ENCODE measurements at regions not wholly inside any gene's neighbourhood (a gene's known extent, or its start where the extent isn't known, plus 50 kb on each side); places are given as distances from the start of the nearest gene placed in this dataset.

DNA sequence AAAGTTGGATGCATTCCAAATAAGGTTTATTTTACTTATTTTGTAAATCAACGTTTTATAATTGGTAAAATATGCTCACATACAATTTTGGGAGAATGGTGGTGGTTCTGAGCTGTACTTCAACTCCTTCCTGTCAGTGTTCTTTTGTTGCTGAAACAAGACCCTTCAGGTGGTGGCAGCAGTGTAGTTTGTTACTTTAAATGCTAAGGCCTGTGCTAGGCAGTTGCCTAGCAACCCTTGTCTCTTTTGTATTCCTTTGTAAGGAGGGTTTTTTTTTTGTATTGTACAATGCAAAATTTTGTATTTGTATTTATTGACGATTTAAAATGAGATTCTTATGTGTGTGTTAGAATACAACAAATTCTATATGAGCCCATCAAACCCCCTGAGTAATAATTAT is 166.0 kb upstream of the FAM98A start:
- no peak overlapping the region for H3K4me3 Mint-ChIP-seq (ENCODE audit: unreplicated experiment)

DNA sequence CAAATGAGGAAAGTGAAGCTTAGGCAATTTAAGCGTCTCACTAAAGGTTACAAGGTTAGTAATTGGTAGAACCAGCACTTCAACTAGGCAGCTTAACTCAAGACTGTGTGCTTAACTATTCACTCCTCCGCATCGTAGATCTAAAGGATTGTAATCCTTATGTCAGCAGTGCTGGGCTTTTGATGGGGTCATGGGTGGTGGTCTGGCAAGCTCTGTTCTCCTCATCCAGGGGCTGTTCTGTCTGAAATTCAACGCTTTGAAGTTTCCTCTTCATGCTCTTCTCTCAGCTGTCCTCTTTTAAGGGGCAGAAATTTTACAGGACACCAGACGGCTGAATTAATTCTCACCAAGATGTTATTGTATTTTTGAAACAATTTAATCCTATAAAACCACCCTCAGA is 165.5 kb upstream of the FAM98A start:
- DNase-seq: no peak
- Mint-ChIP-seq H3K27me3 (ENCODE audit: insufficient read depth, unreplicated experiment) (peaks cover 2% of the 10 kb centered on the region), H3K9me3 (ENCODE audit: unreplicated experiment) (peaks cover 9% of the 10 kb centered on the region), H3K4me1 (ENCODE audit: low read depth, unreplicated experiment) (no peaks in the 10 kb centered on the region), H3K36me3 (ENCODE audit: insufficient read depth, unreplicated experiment) (no peaks in the 10 kb centered on the region), H3K27ac (ENCODE audit: unreplicated experiment) (no peak overlapping the region), H3K4me3 (ENCODE audit: unreplicated experiment) (no peak overlapping the region)
- no TSS peak for BruUV-seq (replicated peaks)
- intact Hi-C loops (cut with micrococcal nuclease; ENCODE audit: unreplicated experiment): no loop called here
- Histone ChIP-seq H3K4me1 (no peaks in the 10 kb centered on the region), H3K9me3 (no peaks in the 10 kb centered on the region), H3K4me3 (ENCODE audit: low read depth, low read length) (no peak overlapping the region), H3K27me3 (replicated peaks; ENCODE audit: control insufficient read depth, insufficient read depth, low read length) (no peaks in the 10 kb centered on the region), H3K36me3 (ENCODE audit: control insufficient read depth, insufficient read depth, low read length) (no peaks in the 10 kb centered on the region)
- POLR2A ChIA-PET: no interaction called here
- CTCF ChIA-PET: no interaction called here
- TF ChIP-seq, protein P1, sequence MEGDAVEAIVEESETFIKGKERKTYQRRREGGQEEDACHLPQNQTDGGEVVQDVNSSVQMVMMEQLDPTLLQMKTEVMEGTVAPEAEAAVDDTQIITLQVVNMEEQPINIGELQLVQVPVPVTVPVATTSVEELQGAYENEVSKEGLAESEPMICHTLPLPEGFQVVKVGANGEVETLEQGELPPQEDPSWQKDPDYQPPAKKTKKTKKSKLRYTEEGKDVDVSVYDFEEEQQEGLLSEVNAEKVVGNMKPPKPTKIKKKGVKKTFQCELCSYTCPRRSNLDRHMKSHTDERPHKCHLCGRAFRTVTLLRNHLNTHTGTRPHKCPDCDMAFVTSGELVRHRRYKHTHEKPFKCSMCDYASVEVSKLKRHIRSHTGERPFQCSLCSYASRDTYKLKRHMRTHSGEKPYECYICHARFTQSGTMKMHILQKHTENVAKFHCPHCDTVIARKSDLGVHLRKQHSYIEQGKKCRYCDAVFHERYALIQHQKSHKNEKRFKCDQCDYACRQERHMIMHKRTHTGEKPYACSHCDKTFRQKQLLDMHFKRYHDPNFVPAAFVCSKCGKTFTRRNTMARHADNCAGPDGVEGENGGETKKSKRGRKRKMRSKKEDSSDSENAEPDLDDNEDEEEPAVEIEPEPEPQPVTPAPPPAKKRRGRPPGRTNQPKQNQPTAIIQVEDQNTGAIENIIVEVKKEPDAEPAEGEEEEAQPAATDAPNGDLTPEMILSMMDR (IDR thresholded peaks at IDR 0.05; ENCODE audit: insufficient read depth in 1 of 2, low read depth in 1 of 2, low read length in 1 of 2, severe bottlenecking in 1 of 2, unreplicated experiment in 1 of 2): no peak

More for the DNA sequence above, 166.0 kb upstream of the FAM98A start:
- H3K27me3 Mint-ChIP-seq (ENCODE audit: insufficient read depth, unreplicated experiment): peaks cover 5% of the 10 kb centered on the region
- H3K4me1 Mint-ChIP-seq (ENCODE audit: low read depth, unreplicated experiment): no peaks in the 10 kb centered on the region
- Histone ChIP-seq H3K9me3 (no peaks in the 10 kb centered on the region), H3K4me3 (ENCODE audit: low read depth, low read length) (no peak overlapping the region), H3K4me1 (no peaks in the 10 kb centered on the region), H3K27me3 (replicated peaks; ENCODE audit: control insufficient read depth, insufficient read depth, low read length) (no peaks in the 10 kb centered on the region), H3K36me3 (ENCODE audit: control insufficient read depth, insufficient read depth, low read length) (no peaks in the 10 kb centered on the region)
- no peaks in the 10 kb centered on the region for H3K36me3 Mint-ChIP-seq (ENCODE audit: insufficient read depth, unreplicated experiment)
- peaks cover 9% of the 10 kb centered on the region for H3K9me3 Mint-ChIP-seq (ENCODE audit: unreplicated experiment)
- H3K27ac Mint-ChIP-seq (ENCODE audit: unreplicated experiment): no peak overlapping the region
- TF ChIP-seq, protein P1 (IDR thresholded peaks at IDR 0.05; ENCODE audit: insufficient read depth in 1 of 2, low read depth in 1 of 2, low read length in 1 of 2, severe bottlenecking in 1 of 2, unreplicated experiment in 1 of 2): no peak
- ChIA-PET CTCF (no interaction called here), POLR2A (no interaction called here)
- no TSS peak for BruUV-seq (replicated peaks)
- DNase-seq: no peak
- intact Hi-C loops (cut with micrococcal nuclease; ENCODE audit: unreplicated experiment): no loop called here

DNA sequence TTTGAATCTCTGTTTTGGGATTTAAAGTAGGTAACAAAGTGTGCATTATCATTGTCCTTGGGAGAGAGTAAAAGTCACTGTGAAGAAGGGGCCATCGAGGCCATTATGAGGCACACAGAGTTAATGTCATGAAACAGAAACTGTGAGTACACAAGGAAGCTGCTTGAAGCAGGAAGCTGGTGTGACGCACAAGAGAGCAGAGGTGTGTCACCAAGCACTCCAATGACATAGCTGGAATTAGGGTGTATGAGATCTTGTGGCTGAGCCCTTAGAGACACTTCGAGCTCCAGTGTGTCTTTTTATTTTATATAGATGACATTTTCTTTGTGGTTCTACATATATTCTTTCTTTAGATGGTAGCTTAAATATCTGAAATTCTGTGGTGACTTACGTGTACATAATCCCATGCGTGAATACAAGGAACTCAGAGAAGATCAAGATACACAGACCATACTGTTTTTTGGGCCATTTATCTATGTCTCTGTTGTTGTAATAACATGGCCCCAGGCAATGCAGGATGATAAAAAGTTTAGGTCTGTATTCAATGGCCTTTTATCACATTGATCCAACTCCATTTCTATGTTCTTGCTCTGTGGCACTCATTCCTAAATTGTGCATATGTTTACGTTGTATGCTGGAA is 164.7 kb upstream of the FAM98A start:
- DNase-seq: no peak
- BruUV-seq (replicated peaks): no TSS peak
- Mint-ChIP-seq H3K4me1 (ENCODE audit: low read depth, unreplicated experiment) (no peaks in the 10 kb centered on the region), H3K27ac (ENCODE audit: unreplicated experiment) (no peak overlapping the region), H3K4me3 (ENCODE audit: unreplicated experiment) (no peak overlapping the region), H3K9me3 (ENCODE audit: unreplicated experiment) (peaks cover 9% of the 10 kb centered on the region), H3K27me3 (ENCODE audit: insufficient read depth, unreplicated experiment) (peaks cover 2% of the 10 kb centered on the region), H3K36me3 (ENCODE audit: insufficient read depth, unreplicated experiment) (no peaks in the 10 kb centered on the region)
- Histone ChIP-seq H3K36me3 (ENCODE audit: control insufficient read depth, insufficient read depth, low read length) (no peaks in the 10 kb centered on the region), H3K27me3 (replicated peaks; ENCODE audit: control insufficient read depth, insufficient read depth, low read length) (no peaks in the 10 kb centered on the region), H3K4me3 (ENCODE audit: low read depth, low read length) (no peak overlapping the region), H3K9me3 (no peaks in the 10 kb centered on the region), H3K4me1 (no peaks in the 10 kb centered on the region)
- ChIA-PET POLR2A (no interaction called here), CTCF (no interaction called here)
- TF ChIP-seq, protein P1 (IDR thresholded peaks at IDR 0.05; ENCODE audit: insufficient read depth in 1 of 2, low read depth in 1 of 2, low read length in 1 of 2, severe bottlenecking in 1 of 2, unreplicated experiment in 1 of 2): no peak
- intact Hi-C loops (cut with micrococcal nuclease; ENCODE audit: unreplicated experiment): no loop called here

Measured in Caco-2 (cell line).